CD14-positive monocyte (primary cell): ENCODE measurements at regions not wholly inside any gene's neighbourhood (a gene's known extent, or its start where the extent isn't known, plus 50 kb on each side); places are given as distances from the start of the nearest gene placed in this dataset.

Experiments
- DNase-seq, 3 donors: peaks; one replicate each; pipeline ENCODE4 v3.0.0-alpha.2; 2011 to 2022
- H2AFZ ChIP-seq: 2 replicates; pipeline ENCODE4 v1.6.0; 2012; ENCODE audit warnings: mild to moderate bottlenecking, low read depth, low read length, inconsistent platforms; ENCODE audit not compliant: insufficient read depth, poor library complexity, severe bottlenecking
- H3K27ac ChIP-seq, 2 donors: 1 replicate in 1 of 2; 2 replicates in 1 of 2; pipeline ENCODE4 v1.5.1; 2012 to 2013; ENCODE audit warnings: low read length in 2 of 2, control low read depth in 1 of 2, inconsistent platforms in 1 of 2, low read depth in 1 of 2, mild to moderate bottlenecking in 1 of 2
- H3K27me3 ChIP-seq, 2 donors: one replicate each; pipeline versions ENCODE4 v1.6.0 to v1.6.1; 2011 to 2013; ENCODE audit warnings: low read length in 2 of 2; ENCODE audit not compliant: control insufficient read depth in 2 of 2, insufficient read depth in 2 of 2
- H3K36me3 ChIP-seq, 2 donors: replicated peaks in 1 of 2; 1 replicate in 1 of 2; 2 replicates in 1 of 2; pipeline versions ENCODE4 v1.5.1 to v1.6.1; 2012 to 2013; ENCODE audit warnings: low read length in 2 of 2, control low read depth in 1 of 2, inconsistent platforms in 1 of 2, mild to moderate bottlenecking in 1 of 2; ENCODE audit not compliant: insufficient read depth in 2 of 2, control insufficient read depth in 1 of 2
- H3K4me1 ChIP-seq, 2 donors: 1 replicate in 1 of 2; 2 replicates in 1 of 2; pipeline versions ENCODE4 v1.5.1 to v1.6.1; 2012 to 2013; ENCODE audit warnings: low read length in 2 of 2, control low read depth in 1 of 2, inconsistent platforms in 1 of 2, mild to moderate bottlenecking in 1 of 2, moderate library complexity in 1 of 2; ENCODE audit not compliant: insufficient read depth in 2 of 2, control insufficient read depth in 1 of 2
- H3K4me2 ChIP-seq: replicated peaks from 2 replicates; pipeline ENCODE3; 2012; ENCODE audit warnings: low read length, moderate library complexity, mild to moderate bottlenecking; ENCODE audit not compliant: poor library complexity, severe bottlenecking; ENCODE audit errors: extremely low read depth
- H3K4me3 ChIP-seq, 3 experiments: fragments of 200-600 bp in 1 of 3; sonication (generic) in 1 of 3; replicated peaks in 1 of 3; 1 replicate in 2 of 3; 2 replicates in 1 of 3; pipeline ENCODE4 v1.5.1; 2011 to 2013; ENCODE audit warnings: low read length in 3 of 3, mild to moderate bottlenecking in 3 of 3, control low read depth in 2 of 3, low read depth in 2 of 3, inconsistent platforms in 1 of 3, moderate library complexity in 1 of 3
- H3K79me2 ChIP-seq: 2 replicates; pipeline ENCODE4 v1.6.0; 2012; ENCODE audit warnings: mild to moderate bottlenecking, control low read depth, inconsistent platforms, low read length, moderate library complexity; ENCODE audit not compliant: insufficient read depth
- H3K9ac ChIP-seq: 2 replicates; pipeline ENCODE4 v1.6.0; 2017; ENCODE audit warnings: low read length, mild to moderate bottlenecking; ENCODE audit not compliant: insufficient read depth, poor library complexity, severe bottlenecking
- H3K9me3 ChIP-seq, 2 donors: replicated peaks in 1 of 2; 1 replicate in 1 of 2; 2 replicates in 1 of 2; pipeline versions ENCODE4 v1.5.1 to v1.6.1; 2012 to 2013; ENCODE audit warnings: low read length in 2 of 2, control low read depth in 1 of 2; ENCODE audit not compliant: control insufficient read depth in 1 of 2, insufficient read depth in 1 of 2
- H4K20me1 ChIP-seq: 2 replicates; pipeline ENCODE4 v1.6.0; 2012; ENCODE audit warnings: mild to moderate bottlenecking, low read length, control low read depth, moderate library complexity; ENCODE audit not compliant: insufficient read depth
- H3K27ac Mint-ChIP-seq, 7 donors: one replicate each; pipeline ENCODE4 v1.8.0; 2020; ENCODE audit warnings: mild to moderate bottlenecking in 7 of 7, mixed read lengths in 7 of 7, moderate library complexity in 6 of 7, inconsistent platforms in 2 of 7
- H3K27me3 Mint-ChIP-seq, 3 donors: one replicate each; pipeline ENCODE4 v1.8.0; 2021 to 2022; ENCODE audit warnings: low read depth in 3 of 3, mild to moderate bottlenecking in 3 of 3, mixed read lengths in 3 of 3, moderate library complexity in 3 of 3, inconsistent platforms in 1 of 3
- H3K36me3 Mint-ChIP-seq, 2 donors: one replicate each; pipeline ENCODE4 v1.8.0; 2020; ENCODE audit warnings: mixed read lengths in 2 of 2, inconsistent platforms in 1 of 2, mild to moderate bottlenecking in 1 of 2
- H3K4me1 Mint-ChIP-seq: one replicate; pipeline ENCODE4 v1.8.0; 2020; ENCODE audit warnings: mild to moderate bottlenecking, mixed read lengths
- H3K4me3 Mint-ChIP-seq, 2 donors: one replicate each; pipeline ENCODE4 v1.8.0; 2020; ENCODE audit warnings: mild to moderate bottlenecking in 2 of 2, mixed read lengths in 2 of 2, moderate library complexity in 1 of 2
- H3K9me3 Mint-ChIP-seq, 7 donors: one replicate each; pipeline ENCODE4 v1.8.0; 2020 to 2022; ENCODE audit warnings: mixed read lengths in 7 of 7, mild to moderate bottlenecking in 6 of 7, moderate library complexity in 6 of 7, inconsistent platforms in 2 of 7
- WGBS: methylation state at CpG from one replicate; pipeline ENCODE4 v1.1.5; 2013; ENCODE audit warnings: missing lambda C conversion rate; ENCODE audit not compliant: insufficient coverage; 5-methylcytosine and 5-hydroxymethylcytosine counted together
- intact Hi-C, 2 donors: fragments of 100-400 bp; cut with micrococcal nuclease; formaldehyde crosslinking; loops; one replicate each; pipeline versions ENCODE4 v1.15.0 to v1.15.1; 2023
- TF ChIP-seq, protein P1 (sequence below): fragments of 200-600 bp; IDR thresholded peaks from one replicate; pipeline ENCODE4 v1.8.0; 2022; ENCODE audit warnings: antibody characterized with exemption, mild to moderate bottlenecking

DNA sequence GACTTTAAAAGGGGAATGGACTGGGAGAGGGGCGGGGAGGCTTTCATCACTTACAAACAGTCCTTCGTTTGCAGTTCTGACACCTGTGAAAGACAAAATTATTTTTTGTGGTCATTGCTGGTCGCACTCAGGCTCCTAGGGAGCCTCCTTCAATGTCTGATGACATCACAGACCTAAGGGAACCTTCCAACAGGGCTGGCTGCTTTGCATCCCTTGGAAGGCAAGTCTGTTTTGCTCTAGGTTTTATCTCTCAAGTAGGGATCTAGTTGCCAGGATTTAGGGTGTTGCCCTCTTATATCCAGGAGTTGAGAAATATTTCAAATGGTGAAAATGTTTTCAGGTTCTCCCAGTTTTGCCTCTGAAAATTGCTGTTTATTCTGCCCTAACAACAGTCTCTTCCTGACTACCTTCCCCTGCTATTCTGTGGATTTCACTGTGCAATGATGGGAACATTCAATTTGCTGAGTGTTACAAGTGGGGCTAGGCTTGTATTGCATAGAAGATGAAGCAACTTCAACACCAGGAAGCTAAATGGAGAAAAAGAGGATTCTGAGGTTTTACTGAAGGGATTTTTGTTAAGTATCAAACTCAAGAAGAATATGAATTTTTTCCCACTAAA, 75.9 kb upstream of the ARRDC4 start:
- peaks cover 0 to 3% (median 1%) of the 10 kb centered on the region in 7 donors for H3K9me3 Mint-ChIP-seq
- Histone ChIP-seq H4K20me1 (no peaks in the 10 kb centered on the region), H3K9me3 (no peaks in the 10 kb centered on the region), H3K9ac (no peak overlapping the region), H2AFZ (no peak overlapping the region), H3K27ac (no peak overlapping the region), H3K27me3 (no peaks in the 10 kb centered on the region), H3K4me1 (no peaks in the 10 kb centered on the region), H3K79me2 (no peaks in the 10 kb centered on the region), H3K4me3 (no peak overlapping the region), H3K4me2 (no peak overlapping the region), H3K36me3 (no peaks in the 10 kb centered on the region)
- no peaks in the 10 kb centered on the region for H3K36me3 Mint-ChIP-seq
- WGBS = no CpG with 5 or more reads among the region's 3 CpGs
- TF ChIP-seq, protein P1, sequence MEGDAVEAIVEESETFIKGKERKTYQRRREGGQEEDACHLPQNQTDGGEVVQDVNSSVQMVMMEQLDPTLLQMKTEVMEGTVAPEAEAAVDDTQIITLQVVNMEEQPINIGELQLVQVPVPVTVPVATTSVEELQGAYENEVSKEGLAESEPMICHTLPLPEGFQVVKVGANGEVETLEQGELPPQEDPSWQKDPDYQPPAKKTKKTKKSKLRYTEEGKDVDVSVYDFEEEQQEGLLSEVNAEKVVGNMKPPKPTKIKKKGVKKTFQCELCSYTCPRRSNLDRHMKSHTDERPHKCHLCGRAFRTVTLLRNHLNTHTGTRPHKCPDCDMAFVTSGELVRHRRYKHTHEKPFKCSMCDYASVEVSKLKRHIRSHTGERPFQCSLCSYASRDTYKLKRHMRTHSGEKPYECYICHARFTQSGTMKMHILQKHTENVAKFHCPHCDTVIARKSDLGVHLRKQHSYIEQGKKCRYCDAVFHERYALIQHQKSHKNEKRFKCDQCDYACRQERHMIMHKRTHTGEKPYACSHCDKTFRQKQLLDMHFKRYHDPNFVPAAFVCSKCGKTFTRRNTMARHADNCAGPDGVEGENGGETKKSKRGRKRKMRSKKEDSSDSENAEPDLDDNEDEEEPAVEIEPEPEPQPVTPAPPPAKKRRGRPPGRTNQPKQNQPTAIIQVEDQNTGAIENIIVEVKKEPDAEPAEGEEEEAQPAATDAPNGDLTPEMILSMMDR = no peak
- intact Hi-C loops = no loop called here
- H3K4me1 Mint-ChIP-seq = no peaks in the 10 kb centered on the region
- peaks cover 2 to 3% (median 2%) of the 10 kb centered on the region in 3 donors for H3K27me3 Mint-ChIP-seq
- H3K27ac Mint-ChIP-seq = no peak overlapping the region
- DNase-seq = no peak
- no peak overlapping the region for H3K4me3 Mint-ChIP-seq

DNA sequence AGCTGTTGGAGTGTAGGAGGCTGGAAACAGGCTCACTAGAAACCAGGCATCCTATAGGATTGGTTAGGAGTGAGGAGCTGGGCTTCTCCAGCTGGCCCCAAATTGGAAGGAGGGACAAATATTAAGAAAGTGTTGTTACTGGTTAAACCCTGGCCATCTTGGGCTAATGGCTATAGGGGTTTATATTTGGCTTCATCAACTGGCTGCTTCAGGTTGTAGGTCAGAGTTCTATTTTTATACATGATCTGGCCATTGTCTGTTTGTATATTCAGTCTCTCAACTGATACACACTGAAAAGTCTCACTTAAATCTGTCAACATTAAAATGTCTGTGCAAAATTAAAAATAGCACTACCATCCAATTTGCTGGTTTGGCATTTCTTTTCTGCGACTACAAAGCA, 70.2 kb upstream of the ARRDC4 start:
- H3K9ac ChIP-seq = no peak overlapping the region
- Mint-ChIP-seq H3K4me1 (no peaks in the 10 kb centered on the region), H3K36me3 (no peaks in the 10 kb centered on the region), H3K27me3 (peaks cover 2 to 6% (median 3%) of the 10 kb centered on the region in 3 donors), H3K9me3 (no peaks in the 10 kb centered on the region), H3K27ac (no peak overlapping the region), H3K4me3 (no peak overlapping the region)
- intact Hi-C loops = no loop called here
- no peaks in the 10 kb centered on the region for H3K36me3 ChIP-seq
- H3K9me3 ChIP-seq = no peaks in the 10 kb centered on the region
- H3K27ac ChIP-seq = no peak overlapping the region
- H3K4me2 ChIP-seq = no peak overlapping the region
- no CpG with 5 or more reads among the region's 1 CpG for WGBS
- H3K4me1 ChIP-seq = no peaks in the 10 kb centered on the region
- TF ChIP-seq, protein P1 = no peak
- no peaks in the 10 kb centered on the region for H4K20me1 ChIP-seq
- no peaks in the 10 kb centered on the region for H3K79me2 ChIP-seq
- no peak overlapping the region for H2AFZ ChIP-seq
- DNase-seq = no peak
- no peaks in the 10 kb centered on the region for H3K27me3 ChIP-seq
- no peak overlapping the region for H3K4me3 ChIP-seq
